Stimulated activated naive CD8-positive, alpha-beta T cell treated with anti-CD3 and anti-CD28 coated beads, Interleukin-15, Interleukin-2, amounts not matched to agents 100 ng/mL and 50 ng/mL, for 24 hours (primary cell): ENCODE measurements at regions not wholly inside any gene's neighbourhood (a gene's known extent, or its start where the extent isn't known, plus 50 kb on each side); places are given as distances from the start of the nearest gene placed in this dataset.

Source experiments
- H3K27ac Mint-ChIP-seq: one replicate; pipeline ENCODE4 v1.8.0; 2021; ENCODE audit warnings: mild to moderate bottlenecking, mixed read lengths
- H3K27me3 Mint-ChIP-seq: one replicate; pipeline ENCODE4 v1.8.0; 2021; ENCODE audit warnings: mixed read lengths
- H3K36me3 Mint-ChIP-seq: one replicate; pipeline ENCODE4 v1.8.0; 2021; ENCODE audit warnings: low read depth, mixed read lengths
- H3K4me1 Mint-ChIP-seq: one replicate; pipeline ENCODE4 v1.8.0; 2021; ENCODE audit warnings: low read depth, mixed read lengths
- H3K4me3 Mint-ChIP-seq: one replicate; pipeline ENCODE4 v1.8.0; 2021; ENCODE audit warnings: mild to moderate bottlenecking, mixed read lengths
- H3K9me3 Mint-ChIP-seq: one replicate; pipeline ENCODE4 v1.8.0; 2021; ENCODE audit warnings: mixed read lengths

- no peak overlapping the region for H3K27ac Mint-ChIP-seq
- no peaks in the 10 kb centered on the region for H3K4me1 Mint-ChIP-seq
- H3K4me3 Mint-ChIP-seq = no peak overlapping the region
- peaks cover 5% of the 10 kb centered on the region for H3K9me3 Mint-ChIP-seq
- no peaks in the 10 kb centered on the region for H3K36me3 Mint-ChIP-seq
- peaks cover 11% of the 10 kb centered on the region for H3K27me3 Mint-ChIP-seq
These were observed 229.9 kb downstream of the MN1 start for GRCh38 chr22:27571463-27572277.

GRCh38 chr22:27572278-27572666 lies 229.3 kb downstream of the MN1 start:
- no peaks in the 10 kb centered on the region for H3K36me3 Mint-ChIP-seq
- peaks cover 11% of the 10 kb centered on the region for H3K27me3 Mint-ChIP-seq
- H3K4me1 Mint-ChIP-seq = no peaks in the 10 kb centered on the region
- no peak overlapping the region for H3K4me3 Mint-ChIP-seq
- H3K9me3 Mint-ChIP-seq = peaks cover 5% of the 10 kb centered on the region
- H3K27ac Mint-ChIP-seq = no peak overlapping the region

DNA sequence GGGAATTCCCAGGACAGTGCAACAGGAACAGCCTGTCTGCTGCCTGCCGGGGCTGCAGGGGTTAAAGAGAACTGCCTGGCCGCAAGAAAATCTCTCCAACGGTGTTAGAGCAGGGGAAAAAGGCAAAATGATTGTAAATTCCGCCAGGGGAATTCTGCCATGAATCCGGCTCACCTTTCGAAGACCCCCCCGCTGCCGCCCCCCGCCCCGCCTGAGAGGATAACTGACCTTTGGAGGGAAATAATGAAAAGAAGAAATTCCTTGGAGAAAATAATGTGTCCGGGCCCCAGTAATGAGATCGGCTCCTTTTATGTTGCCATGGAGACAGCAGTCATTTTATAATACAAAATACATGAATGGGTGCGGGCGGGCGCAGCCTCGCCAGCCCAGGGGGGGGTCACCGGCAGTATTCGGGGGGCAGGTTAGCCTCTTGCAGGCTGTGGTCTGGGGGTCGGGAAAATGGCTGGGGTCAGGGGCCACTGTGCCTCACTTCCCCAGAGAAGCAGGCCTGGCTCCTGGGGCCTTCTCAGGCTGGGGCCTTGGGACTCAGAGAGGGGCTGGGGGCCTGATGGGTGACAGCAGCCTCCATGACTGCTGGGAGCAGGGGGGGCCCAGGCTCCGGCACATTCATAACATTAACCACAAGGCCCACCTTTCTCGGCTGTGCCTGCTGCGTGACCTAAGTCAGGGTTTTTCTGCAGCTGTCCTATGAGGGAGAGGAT lies 228.1 kb downstream of the MN1 start:
- Mint-ChIP-seq H3K9me3 (peaks cover 5% of the 10 kb centered on the region), H3K36me3 (no peaks in the 10 kb centered on the region), H3K4me3 (no peak overlapping the region), H3K27ac (no peak overlapping the region), H3K4me1 (no peaks in the 10 kb centered on the region), H3K27me3 (peaks cover 11% of the 10 kb centered on the region)

DNA sequence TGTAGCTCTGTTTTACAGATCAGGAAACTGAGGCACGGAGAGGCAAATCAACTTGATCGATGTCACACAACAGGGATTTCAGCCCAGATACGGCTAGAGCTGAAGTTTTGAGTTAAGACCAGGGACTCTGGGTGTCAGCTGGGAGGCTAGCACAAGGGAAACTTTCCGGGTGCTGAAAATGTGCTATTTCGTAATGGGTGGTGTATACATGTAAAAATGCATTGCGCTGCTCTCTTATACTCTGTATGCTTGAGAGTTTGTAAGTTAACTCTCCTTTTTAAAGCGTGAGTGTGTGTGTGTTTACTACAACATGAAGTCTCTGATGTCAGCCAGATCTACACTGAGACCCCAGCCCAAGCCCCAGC lies 227.6 kb downstream of the MN1 start:
- H3K36me3 Mint-ChIP-seq = no peaks in the 10 kb centered on the region
- H3K4me3 Mint-ChIP-seq = no peak overlapping the region
- no peak overlapping the region for H3K27ac Mint-ChIP-seq
- peaks cover 11% of the 10 kb centered on the region for H3K27me3 Mint-ChIP-seq
- no peaks in the 10 kb centered on the region for H3K4me1 Mint-ChIP-seq
- H3K9me3 Mint-ChIP-seq = peaks cover 5% of the 10 kb centered on the region

DNA sequence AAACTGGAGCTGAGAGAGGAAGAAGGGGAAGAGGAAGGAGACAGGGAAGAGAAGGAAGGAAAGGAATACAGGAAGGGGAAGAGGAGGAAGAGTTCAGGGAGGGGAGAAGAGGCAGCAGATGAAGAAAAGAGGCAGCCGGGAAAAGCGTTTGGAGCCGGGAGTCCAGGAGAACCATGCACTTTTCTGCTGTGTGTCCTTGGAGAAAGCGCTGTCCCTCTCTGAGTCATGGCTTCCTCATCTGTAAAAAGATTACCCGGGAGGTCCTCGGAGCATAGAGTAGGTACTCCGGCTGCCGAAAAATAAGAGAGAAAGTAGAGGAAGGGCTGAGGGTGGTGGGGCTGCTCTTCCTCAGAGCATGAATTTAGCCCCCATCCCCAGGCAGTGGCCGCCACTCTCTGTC lies 226.9 kb downstream of the MN1 start:
- Mint-ChIP-seq H3K36me3 (no peaks in the 10 kb centered on the region), H3K27ac (no peak overlapping the region), H3K27me3 (peaks cover 14% of the 10 kb centered on the region), H3K9me3 (peaks cover 5% of the 10 kb centered on the region), H3K4me3 (no peak overlapping the region), H3K4me1 (no peaks in the 10 kb centered on the region)

DNA sequence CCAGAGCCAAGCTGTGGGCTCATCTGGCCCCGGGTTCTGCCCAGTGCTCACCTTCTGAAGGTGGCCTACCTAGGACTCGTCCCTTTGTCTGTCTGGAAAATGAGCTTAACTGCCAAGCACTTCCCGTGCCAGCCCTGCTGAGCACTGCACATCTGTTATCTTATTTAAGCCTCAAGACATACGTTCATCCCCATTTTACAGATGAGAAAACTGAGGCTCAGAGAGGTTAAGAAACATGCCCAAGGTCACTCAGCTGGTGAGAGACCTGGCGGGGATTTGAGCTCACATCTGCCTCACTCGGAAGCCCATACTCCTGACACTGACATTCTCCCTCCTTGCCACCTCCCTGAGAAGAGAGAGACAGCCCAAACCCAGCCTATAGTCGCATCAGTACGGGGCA lies 226.2 kb downstream of the MN1 start:
- H3K4me1 Mint-ChIP-seq = no peaks in the 10 kb centered on the region
- H3K27ac Mint-ChIP-seq = no peak overlapping the region
- peaks cover 14% of the 10 kb centered on the region for H3K27me3 Mint-ChIP-seq
- no peaks in the 10 kb centered on the region for H3K36me3 Mint-ChIP-seq
- peaks cover 5% of the 10 kb centered on the region for H3K9me3 Mint-ChIP-seq
- H3K4me3 Mint-ChIP-seq = no peak overlapping the region

GRCh38 chr22:27576413-27576812 lies 225.1 kb downstream of the MN1 start:
- Mint-ChIP-seq H3K36me3 (no peaks in the 10 kb centered on the region), H3K27ac (no peak overlapping the region), H3K9me3 (peaks cover 5% of the 10 kb centered on the region), H3K4me3 (no peak overlapping the region), H3K27me3 (peaks cover 14% of the 10 kb centered on the region), H3K4me1 (no peaks in the 10 kb centered on the region)

GRCh38 chr22:27576815-27577573 lies 224.6 kb downstream of the MN1 start:
- Mint-ChIP-seq H3K27ac (no peak overlapping the region), H3K9me3 (peaks cover 5% of the 10 kb centered on the region), H3K27me3 (peaks cover 14% of the 10 kb centered on the region), H3K4me3 (no peak overlapping the region), H3K36me3 (no peaks in the 10 kb centered on the region), H3K4me1 (no peaks in the 10 kb centered on the region)

GRCh38 chr22:27577574-27577969 lies 224.0 kb downstream of the MN1 start:
- peaks cover 9% of the 10 kb centered on the region for H3K27me3 Mint-ChIP-seq
- H3K36me3 Mint-ChIP-seq = no peaks in the 10 kb centered on the region
- no peak overlapping the region for H3K27ac Mint-ChIP-seq

GRCh38 chr22:27578937-27579617 lies 222.5 kb downstream of the MN1 start:
- H3K4me3 Mint-ChIP-seq = no peak overlapping the region
- no peaks in the 10 kb centered on the region for H3K36me3 Mint-ChIP-seq
- no peaks in the 10 kb centered on the region for H3K4me1 Mint-ChIP-seq
- H3K27me3 Mint-ChIP-seq = peaks cover 7% of the 10 kb centered on the region
- H3K27ac Mint-ChIP-seq = no peak overlapping the region
- no peaks in the 10 kb centered on the region for H3K9me3 Mint-ChIP-seq

More at GRCh38 chr22:27577574-27577969, 224.0 kb downstream of the MN1 start:
- Mint-ChIP-seq H3K4me1 (no peaks in the 10 kb centered on the region), H3K4me3 (no peak overlapping the region), H3K9me3 (no peaks in the 10 kb centered on the region)

- Mint-ChIP-seq H3K36me3 (no peaks in the 10 kb centered on the region), H3K9me3 (no peaks in the 10 kb centered on the region), H3K27ac (no peak overlapping the region), H3K4me1 (no peaks in the 10 kb centered on the region), H3K27me3 (peaks cover 3% of the 10 kb centered on the region), H3K4me3 (no peak overlapping the region)
These were observed 221.2 kb downstream of the MN1 start for GRCh38 chr22:27580311-27580897.

DNA sequence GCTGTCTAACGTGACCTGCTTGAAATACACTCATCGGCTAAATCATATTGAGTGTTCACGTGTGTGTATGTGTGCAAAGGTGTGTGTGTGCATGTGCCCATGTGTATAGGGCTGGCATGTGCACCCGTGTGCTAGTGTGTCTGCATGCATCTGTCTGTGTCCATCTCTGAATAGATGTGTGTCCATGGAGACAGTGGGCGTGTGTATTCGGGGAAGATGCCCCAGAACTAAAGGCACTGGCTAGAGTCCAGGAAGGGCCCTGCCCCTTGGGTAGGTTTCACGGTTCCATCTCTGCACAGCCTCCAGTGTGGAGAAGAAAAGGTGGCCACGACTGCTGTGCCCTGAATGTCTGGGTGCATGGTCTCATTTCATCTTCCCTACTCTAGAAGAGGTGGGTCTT lies 220.3 kb downstream of the MN1 start:
- Mint-ChIP-seq H3K4me1 (no peaks in the 10 kb centered on the region), H3K36me3 (no peaks in the 10 kb centered on the region)

DNA sequence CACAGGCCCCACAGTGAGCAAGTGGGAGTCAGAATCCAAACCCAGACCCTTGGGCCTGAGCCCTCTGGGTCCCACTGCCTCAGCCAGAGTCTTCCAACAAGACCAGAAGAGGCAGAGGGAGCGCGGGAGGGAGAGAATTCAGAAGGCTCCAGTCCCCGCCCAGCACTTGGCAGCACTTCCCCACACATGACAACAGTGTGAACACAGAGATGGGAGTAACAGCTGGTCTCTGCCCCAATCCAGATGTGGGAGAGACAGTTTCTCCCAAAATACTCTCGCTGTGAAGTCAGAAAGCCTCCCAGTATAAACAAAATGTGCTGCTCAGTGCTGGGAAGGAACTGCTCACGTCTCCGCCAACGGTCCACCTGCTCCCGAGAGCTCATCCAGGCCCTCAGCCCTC lies 219.9 kb downstream of the MN1 start:
- Mint-ChIP-seq H3K27ac (no peak overlapping the region), H3K4me3 (no peak overlapping the region), H3K36me3 (no peaks in the 10 kb centered on the region), H3K9me3 (no peaks in the 10 kb centered on the region), H3K4me1 (no peaks in the 10 kb centered on the region), H3K27me3 (peaks cover 3% of the 10 kb centered on the region)

More for the DNA sequence above, 220.3 kb downstream of the MN1 start:
- no peak overlapping the region for H3K4me3 Mint-ChIP-seq
- no peak overlapping the region for H3K27ac Mint-ChIP-seq
- H3K27me3 Mint-ChIP-seq = peaks cover 3% of the 10 kb centered on the region
- H3K9me3 Mint-ChIP-seq = no peaks in the 10 kb centered on the region

DNA sequence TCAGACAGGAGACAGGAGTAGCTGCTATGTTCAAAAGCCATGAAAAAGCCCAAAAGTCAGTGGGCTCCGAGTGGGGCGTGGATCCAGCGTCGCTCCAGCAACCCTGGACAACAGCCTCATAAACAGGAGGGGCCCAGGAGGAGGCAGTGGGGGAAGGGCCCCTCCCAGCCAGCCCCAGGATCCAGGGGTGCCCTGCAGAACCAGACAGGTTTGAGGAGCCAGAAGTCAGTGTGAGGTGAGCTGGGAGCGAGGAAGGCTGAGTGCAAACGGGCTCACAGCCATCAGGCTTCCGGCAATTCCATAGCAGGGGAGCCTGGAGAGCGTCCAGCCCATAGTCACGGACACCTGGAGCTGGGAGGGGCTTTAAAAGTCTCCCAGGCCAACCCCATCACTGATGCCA lies 217.7 kb downstream of the MN1 start:
- no peak overlapping the region for H3K27ac Mint-ChIP-seq
- no peaks in the 10 kb centered on the region for H3K36me3 Mint-ChIP-seq
- no peak overlapping the region for H3K4me3 Mint-ChIP-seq
- H3K9me3 Mint-ChIP-seq = no peaks in the 10 kb centered on the region
- no peaks in the 10 kb centered on the region for H3K4me1 Mint-ChIP-seq
- H3K27me3 Mint-ChIP-seq = peaks cover 3% of the 10 kb centered on the region
